ENCODE measurements at regions not wholly inside any gene's neighbourhood (a gene's known extent, or its start where the extent isn't known, plus 50 kb on each side); places are given as distances from the start of the nearest gene placed in this dataset.

DNA sequence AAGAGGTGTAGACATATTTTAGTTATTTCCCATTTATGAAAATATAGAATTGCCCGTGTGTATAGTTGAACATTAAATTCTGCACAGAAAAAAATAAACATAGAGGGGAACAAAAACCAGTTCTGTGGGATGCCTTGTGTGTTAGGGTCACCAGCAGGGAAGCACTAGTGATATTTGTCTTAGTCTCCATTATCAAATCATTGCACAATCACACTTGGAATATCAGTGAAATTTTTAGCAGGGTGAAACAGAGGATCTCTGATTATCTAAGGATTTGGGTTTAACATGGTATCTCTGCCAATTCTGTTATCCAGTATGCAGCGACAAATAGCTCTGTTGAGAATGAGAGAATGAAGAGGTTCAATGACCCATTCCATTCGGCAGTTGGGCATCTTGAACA is 496.0 kb upstream of the POM121L12 start:
- TF ChIP-seq, protein P1, sequence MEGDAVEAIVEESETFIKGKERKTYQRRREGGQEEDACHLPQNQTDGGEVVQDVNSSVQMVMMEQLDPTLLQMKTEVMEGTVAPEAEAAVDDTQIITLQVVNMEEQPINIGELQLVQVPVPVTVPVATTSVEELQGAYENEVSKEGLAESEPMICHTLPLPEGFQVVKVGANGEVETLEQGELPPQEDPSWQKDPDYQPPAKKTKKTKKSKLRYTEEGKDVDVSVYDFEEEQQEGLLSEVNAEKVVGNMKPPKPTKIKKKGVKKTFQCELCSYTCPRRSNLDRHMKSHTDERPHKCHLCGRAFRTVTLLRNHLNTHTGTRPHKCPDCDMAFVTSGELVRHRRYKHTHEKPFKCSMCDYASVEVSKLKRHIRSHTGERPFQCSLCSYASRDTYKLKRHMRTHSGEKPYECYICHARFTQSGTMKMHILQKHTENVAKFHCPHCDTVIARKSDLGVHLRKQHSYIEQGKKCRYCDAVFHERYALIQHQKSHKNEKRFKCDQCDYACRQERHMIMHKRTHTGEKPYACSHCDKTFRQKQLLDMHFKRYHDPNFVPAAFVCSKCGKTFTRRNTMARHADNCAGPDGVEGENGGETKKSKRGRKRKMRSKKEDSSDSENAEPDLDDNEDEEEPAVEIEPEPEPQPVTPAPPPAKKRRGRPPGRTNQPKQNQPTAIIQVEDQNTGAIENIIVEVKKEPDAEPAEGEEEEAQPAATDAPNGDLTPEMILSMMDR (IDR thresholded peaks at IDR 0.05): no peak

DNA sequence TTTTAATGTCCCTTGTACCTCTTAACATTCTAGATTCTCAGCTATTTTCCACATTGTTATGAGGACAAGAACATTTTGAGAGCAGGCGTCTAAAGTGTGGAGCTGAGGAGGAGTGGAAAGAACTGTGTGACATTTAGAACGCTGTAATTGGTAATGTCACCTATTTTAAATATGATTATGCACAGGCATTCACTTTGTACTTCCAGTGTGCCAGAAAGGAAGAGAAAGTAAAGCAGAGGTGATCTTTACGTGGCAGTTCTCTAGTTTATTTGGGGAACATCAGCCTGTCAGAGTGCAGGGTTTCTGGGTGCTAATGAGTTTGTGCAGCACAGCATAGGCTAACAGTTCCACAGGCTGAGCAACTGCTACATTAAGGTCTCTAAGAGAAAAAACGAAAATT is 498.4 kb upstream of the POM121L12 start:
- TF ChIP-seq, protein P1 (IDR thresholded peaks at IDR 0.05): no peak

DNA sequence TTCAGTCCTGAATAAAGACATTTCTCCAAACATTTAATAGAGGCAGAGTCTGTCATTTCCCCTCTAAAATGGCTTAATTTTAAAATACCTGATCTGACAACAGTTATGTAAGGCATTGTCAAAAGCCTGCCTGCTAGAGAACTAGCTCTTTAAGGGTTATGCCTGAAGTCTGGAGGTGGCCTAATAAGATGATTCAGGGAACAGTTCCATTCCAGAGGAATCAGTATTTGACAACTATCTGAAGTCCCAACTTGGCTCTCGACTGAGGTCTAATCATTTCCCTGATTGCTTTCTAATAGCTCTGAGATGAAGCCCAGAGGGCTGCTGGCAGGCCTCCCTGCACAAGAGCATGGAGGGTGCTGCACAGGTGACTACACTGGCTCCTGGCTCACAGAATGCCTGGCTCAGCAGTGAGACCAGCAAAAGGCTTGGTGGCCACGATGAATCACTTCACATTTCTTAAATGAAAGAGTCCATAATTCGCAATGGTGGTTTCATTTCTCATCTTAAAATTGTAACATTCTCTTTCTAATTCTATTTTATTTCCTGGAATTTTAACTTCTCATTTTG is 509.6 kb upstream of the POM121L12 start:
- TF ChIP-seq, protein P1 (IDR thresholded peaks at IDR 0.05): no peak

DNA sequence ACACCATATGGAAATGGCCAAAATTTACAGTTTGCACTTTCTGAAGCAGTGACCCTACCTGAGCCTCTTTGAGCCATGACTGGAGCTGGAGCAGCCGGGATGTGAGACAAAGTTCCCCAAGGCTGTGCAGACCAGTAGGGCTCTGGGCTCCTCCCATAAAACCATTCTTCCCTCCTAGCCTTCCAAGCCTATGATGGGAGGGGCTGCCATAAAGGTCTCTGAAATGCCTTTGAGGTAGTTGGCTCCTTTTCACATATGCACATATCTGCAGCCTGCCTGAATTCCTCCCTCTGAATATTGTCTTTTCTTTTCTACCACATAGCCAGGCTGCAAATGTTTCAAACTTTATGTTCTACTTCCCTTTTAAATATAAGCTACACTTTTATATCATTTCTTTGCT is 516.6 kb upstream of the POM121L12 start:
- TF ChIP-seq, protein P1 (IDR thresholded peaks at IDR 0.05): no peak

DNA sequence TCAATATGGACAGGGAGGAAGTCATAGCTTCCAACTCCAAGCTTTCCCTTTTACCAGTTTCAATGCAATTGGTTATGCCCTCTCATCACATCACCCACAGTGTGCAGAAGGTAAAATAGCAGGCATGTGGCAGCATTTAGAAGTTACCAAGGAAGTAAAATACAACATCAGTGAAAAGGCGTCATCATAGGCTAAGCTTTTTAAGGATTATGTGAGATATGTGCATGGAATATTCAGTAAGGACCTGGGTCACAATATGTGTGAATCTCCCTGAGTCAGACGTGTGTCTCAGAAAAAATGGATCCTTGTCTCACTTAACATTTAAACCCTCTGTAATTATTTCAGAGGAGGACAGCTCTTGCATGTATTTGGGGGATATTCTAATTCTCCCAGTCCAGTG is 522.8 kb upstream of the POM121L12 start:
- TF ChIP-seq, protein P1 (IDR thresholded peaks at IDR 0.05): no peak

DNA sequence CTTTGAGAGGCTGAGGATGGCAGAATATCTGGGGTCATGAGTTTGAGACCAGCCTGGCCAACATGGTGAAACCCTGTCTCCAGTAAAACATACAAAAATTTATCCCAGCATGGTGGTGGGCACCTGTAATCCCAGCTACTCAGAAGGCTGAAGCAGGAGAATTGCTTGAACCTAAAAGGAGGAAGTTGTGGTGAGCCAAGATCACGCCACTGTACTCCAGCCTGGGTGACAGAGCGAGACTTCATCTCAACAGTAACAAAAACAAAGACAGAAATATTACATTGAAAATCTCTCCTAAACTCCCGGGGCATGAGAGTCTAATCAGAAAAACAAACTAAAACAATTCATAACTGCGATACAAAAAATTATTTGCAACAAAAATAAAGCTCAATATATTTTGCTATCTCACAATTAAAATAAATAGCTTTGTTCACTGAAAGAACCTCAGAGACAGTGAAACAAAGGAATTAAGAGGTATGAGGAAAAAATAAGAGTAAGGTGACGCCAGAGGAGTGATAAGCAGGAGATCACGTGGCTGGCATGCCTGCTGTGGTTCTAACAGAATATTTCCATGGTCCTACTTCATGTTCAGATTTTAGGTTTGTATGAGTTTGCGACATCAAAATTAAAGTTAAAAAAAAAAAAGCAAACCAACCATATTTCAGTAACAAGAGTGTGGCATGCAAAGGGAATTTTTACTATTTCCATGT is 527.7 kb upstream of the POM121L12 start:
- TF ChIP-seq, protein P1 (IDR thresholded peaks at IDR 0.05): no peak

DNA sequence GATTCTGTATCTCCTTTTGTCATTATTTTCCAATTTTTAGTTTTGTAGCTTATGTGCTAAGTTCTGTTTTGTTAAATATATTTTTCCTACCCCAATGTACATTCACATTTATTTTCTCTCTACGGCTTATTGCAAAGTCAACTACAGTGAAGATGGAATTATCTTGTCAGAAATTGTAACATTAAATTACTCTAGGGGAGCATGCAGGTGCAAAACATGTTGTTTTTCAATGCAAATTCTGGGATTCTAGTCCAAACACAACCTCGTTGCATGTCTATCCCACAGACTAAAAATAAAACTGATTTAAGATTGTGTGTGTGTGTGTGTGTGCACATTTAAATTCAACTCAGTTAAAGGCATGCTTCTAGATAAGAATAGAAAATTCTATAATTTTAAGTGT is 529.1 kb upstream of the POM121L12 start:
- TF ChIP-seq, protein P1 (IDR thresholded peaks at IDR 0.05): no peak

All from LNCAP (cell line).